ENCODE measurements at regions not wholly inside any gene's neighbourhood (a gene's known extent, or its start where the extent isn't known, plus 50 kb on each side); places are given as distances from the start of the nearest gene placed in this dataset.
"Not testable (repeated sequence)": the region's sequence is repeated elsewhere in the genome, so short reads cannot be mapped to it uniquely, and the experiment has no call there.

DNA sequence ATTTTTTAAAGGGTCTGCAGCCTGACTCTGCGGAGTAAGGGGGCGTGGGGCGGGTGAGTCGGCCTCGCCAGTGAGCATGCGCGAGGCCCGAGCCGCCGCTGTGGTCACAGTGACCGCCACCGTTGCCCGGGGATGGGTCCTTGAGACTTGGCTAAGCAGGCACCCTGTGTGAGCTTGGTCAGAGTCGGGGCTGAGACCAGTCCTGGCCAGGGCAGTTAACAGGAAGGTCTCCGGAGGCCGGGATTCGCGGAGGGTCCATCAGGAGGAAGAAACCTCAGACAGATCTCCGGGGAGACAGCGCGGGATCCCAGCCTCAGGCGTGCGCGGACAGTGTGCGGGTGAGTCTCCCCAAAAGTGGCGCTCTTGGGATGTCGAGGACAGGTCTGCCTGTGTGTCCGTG lies 1384.4 kb upstream of the PCDH10 start:
- 0 out of 2 replicates have a peak, but pooled peaks cover 3% of the 10 kb centered on the region for H3K9me3 Mint-ChIP-seq
- no peaks in the 10 kb centered on the region for H3K4me1 Mint-ChIP-seq (ENCODE audit: low read depth)
- TF ChIP-seq, protein P1, sequence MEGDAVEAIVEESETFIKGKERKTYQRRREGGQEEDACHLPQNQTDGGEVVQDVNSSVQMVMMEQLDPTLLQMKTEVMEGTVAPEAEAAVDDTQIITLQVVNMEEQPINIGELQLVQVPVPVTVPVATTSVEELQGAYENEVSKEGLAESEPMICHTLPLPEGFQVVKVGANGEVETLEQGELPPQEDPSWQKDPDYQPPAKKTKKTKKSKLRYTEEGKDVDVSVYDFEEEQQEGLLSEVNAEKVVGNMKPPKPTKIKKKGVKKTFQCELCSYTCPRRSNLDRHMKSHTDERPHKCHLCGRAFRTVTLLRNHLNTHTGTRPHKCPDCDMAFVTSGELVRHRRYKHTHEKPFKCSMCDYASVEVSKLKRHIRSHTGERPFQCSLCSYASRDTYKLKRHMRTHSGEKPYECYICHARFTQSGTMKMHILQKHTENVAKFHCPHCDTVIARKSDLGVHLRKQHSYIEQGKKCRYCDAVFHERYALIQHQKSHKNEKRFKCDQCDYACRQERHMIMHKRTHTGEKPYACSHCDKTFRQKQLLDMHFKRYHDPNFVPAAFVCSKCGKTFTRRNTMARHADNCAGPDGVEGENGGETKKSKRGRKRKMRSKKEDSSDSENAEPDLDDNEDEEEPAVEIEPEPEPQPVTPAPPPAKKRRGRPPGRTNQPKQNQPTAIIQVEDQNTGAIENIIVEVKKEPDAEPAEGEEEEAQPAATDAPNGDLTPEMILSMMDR (IDR thresholded peaks at IDR 0.05): no peak
- H3K27ac Mint-ChIP-seq: no peak overlapping the region
- H3K36me3 Mint-ChIP-seq (ENCODE audit: low read depth): no peaks in the 10 kb centered on the region
- H3K4me3 Mint-ChIP-seq: no peak overlapping the region
- no peaks in the 10 kb centered on the region for H3K27me3 Mint-ChIP-seq (ENCODE audit: insufficient read depth)
- DNase-seq: no peak

DNA sequence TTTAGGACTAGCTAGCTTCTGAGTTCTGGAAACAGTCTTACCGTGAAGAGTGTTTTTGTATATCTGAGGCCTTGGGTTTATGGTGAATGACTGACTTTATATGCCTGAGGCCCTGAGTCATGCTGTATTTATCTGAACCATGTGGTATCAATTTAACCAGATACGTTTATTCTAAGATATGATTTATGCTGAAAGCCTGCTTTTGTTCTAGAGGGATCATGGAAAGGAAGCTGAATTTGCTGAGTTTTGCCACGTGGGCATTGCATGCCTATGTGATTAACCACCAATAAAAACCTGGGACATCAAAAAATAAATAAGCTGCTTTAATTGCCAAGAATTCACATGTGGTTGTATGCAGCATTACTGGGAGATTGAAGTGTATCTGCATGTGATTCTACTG lies 1374.7 kb upstream of the PCDH10 start:
- not testable (repeated sequence) for H3K27me3 Mint-ChIP-seq (ENCODE audit: insufficient read depth); H3K36me3 Mint-ChIP-seq (ENCODE audit: low read depth); H3K9me3 Mint-ChIP-seq
- DNase-seq: peak; percentile 98
- H3K27ac Mint-ChIP-seq: peak overlapping the region; percentile 85
- H3K4me3 Mint-ChIP-seq: peak overlapping the region; percentile 25
- peaks cover 19% of the 10 kb centered on the region for H3K4me1 Mint-ChIP-seq (ENCODE audit: low read depth)

DNA sequence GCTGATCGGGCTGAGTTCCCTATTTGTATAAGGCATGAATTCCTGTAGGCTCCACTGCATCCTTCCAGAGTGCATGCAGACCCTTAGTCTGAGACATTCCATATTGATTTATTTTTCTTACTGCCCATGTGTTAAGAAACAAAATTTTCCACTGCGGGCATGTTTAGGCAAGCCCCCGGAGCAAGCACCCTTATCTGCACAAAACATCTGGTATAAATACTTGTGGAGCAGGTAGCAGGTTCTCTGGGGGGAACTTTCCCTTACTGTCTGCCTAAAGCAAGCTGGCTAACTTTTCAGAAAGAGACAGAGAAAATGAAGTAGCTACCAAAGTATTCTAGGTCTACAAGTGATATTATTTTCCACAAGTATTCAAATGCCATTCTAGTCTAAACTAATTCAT lies 1338.5 kb upstream of the PCDH10 start:
- not testable (repeated sequence) for H3K4me3 Mint-ChIP-seq; DNase-seq; H3K9me3 Mint-ChIP-seq; H3K4me1 Mint-ChIP-seq (ENCODE audit: low read depth); H3K27me3 Mint-ChIP-seq (ENCODE audit: insufficient read depth); H3K27ac Mint-ChIP-seq; H3K36me3 Mint-ChIP-seq (ENCODE audit: low read depth)
